Esophagus muscularis mucosa (tissue), 3 donors: ENCODE measurements at regions not wholly inside any gene's neighbourhood (a gene's known extent, or its start where the extent isn't known, plus 50 kb on each side); places are given as distances from the start of the nearest gene placed in this dataset.

Source experiments
- CTCF ChIP-seq, 3 experiments: fragments of 200-600 bp in 2 of 3; fragments of 450-650 bp in 1 of 3; sonication (generic) in 2 of 3; IDR thresholded peaks; one replicate each; pipeline ENCODE4 v1.5.1; 2017 to 2019; ENCODE audit warnings: antibody characterized with exemption in 3 of 3, mild to moderate bottlenecking in 2 of 3, moderate library complexity in 1 of 3
- POLR2A ChIP-seq: fragments of 450-650 bp; IDR thresholded peaks from one replicate; pipeline ENCODE4 v1.6.1; 2017; ENCODE audit warnings: antibody characterized with exemption, moderate library complexity, mild to moderate bottlenecking, low read depth

- no peak for TF ChIP-seq CTCF (IDR thresholded peaks at IDR 0.05)
- no peak for TF ChIP-seq POLR2A
Observed at GRCh38 chr15:92519709-92520108, 126.0 kb downstream of the ST8SIA2 start.
